ENCODE measurements at regions not wholly inside any gene's neighbourhood (a gene's known extent, or its start where the extent isn't known, plus 50 kb on each side); places are given as distances from the start of the nearest gene placed in this dataset.
A peak's percentile ranks its signal among the peaks of the same experiment; 100 is the strongest.

- Histone ChIP-seq H3K9me3 (ENCODE audit: low read length) (no peaks in the 10 kb centered on the region), H3K36me3 (ENCODE audit: insufficient read depth, low read length) (no peaks in the 10 kb centered on the region), H3F3A (ENCODE audit: insufficient read depth, low read length, poor library complexity, severe bottlenecking) (no peaks in the 10 kb centered on the region), H3K79me2 (replicated peaks; ENCODE audit: insufficient read depth, low read length) (no peaks in the 10 kb centered on the region), H4K20me1 (ENCODE audit: insufficient read depth) (no peaks in the 10 kb centered on the region), H3K4me3 (ENCODE audit: low read length) (no peak overlapping the region), H3K27me3 (ENCODE audit: insufficient read depth, low read depth, low read length) (no peaks in the 10 kb centered on the region), H3K9me2 (ENCODE audit: insufficient read depth, low read length) (no peaks in the 10 kb centered on the region), H3K9ac (ENCODE audit: low read length) (no peak overlapping the region), H3K4me2 (ENCODE audit: low read length) (no peak overlapping the region), H3K27ac (ENCODE audit: low read length) (peak overlapping the region; percentile 6), H2AFZ (ENCODE audit: low read depth, low read length) (no peak overlapping the region)
- no peak for TF ChIP-seq CTCF (IDR thresholded peaks at IDR 0.05; ENCODE audit: poor library complexity, severe bottlenecking)
- no peak for TF ChIP-seq POLR2AphosphoS5 (IDR thresholded peaks at IDR 0.05)
- no peak for TF ChIP-seq EP300 (conservative IDR thresholded peaks at IDR 0.05; ENCODE audit: poor library complexity, severe bottlenecking)
- no peak for TF ChIP-seq REST (IDR thresholded peaks at IDR 0.05; ENCODE audit: borderline replicate concordance)
Measured at GRCh38 chr2:133766164-133766832, 198.0 kb upstream of the NCKAP5 start.

GRCh38 chr2:133768256-133768655, 200.0 kb upstream of the NCKAP5 start:
- Histone ChIP-seq H3K4me3 (ENCODE audit: low read length) (no peak overlapping the region), H3K9me2 (ENCODE audit: insufficient read depth, low read length) (no peaks in the 10 kb centered on the region), H3K79me2 (replicated peaks; ENCODE audit: insufficient read depth, low read length) (no peaks in the 10 kb centered on the region), H3K27ac (ENCODE audit: low read length) (no peak overlapping the region), H2AFZ (ENCODE audit: low read depth, low read length) (no peak overlapping the region), H4K20me1 (ENCODE audit: insufficient read depth) (no peaks in the 10 kb centered on the region), H3K27me3 (ENCODE audit: insufficient read depth, low read depth, low read length) (no peaks in the 10 kb centered on the region), H3K4me2 (ENCODE audit: low read length) (no peak overlapping the region), H3K9ac (ENCODE audit: low read length) (no peak overlapping the region), H3F3A (ENCODE audit: insufficient read depth, low read length, poor library complexity, severe bottlenecking) (no peaks in the 10 kb centered on the region), H3K36me3 (ENCODE audit: insufficient read depth, low read length) (no peaks in the 10 kb centered on the region), H3K9me3 (ENCODE audit: low read length) (no peaks in the 10 kb centered on the region)
- TF ChIP-seq RAD21 (conservative IDR thresholded peaks at IDR 0.05) (no peak), CTCF (IDR thresholded peaks at IDR 0.05; ENCODE audit: poor library complexity, severe bottlenecking) (no peak), SMC3 (conservative IDR thresholded peaks at IDR 0.05; ENCODE audit: poor library complexity) (no peak), TAF1 (IDR thresholded peaks at IDR 0.05; ENCODE audit: low read depth) (no peak), EP300 (conservative IDR thresholded peaks at IDR 0.05; ENCODE audit: poor library complexity, severe bottlenecking) (no peak), MXI1 (conservative IDR thresholded peaks at IDR 0.05; ENCODE audit: poor library complexity, severe bottlenecking) (no peak), POLR2AphosphoS5 (IDR thresholded peaks at IDR 0.05) (no peak), REST (IDR thresholded peaks at IDR 0.05; ENCODE audit: borderline replicate concordance) (no peak), EZH2 (IDR thresholded peaks at IDR 0.05; ENCODE audit: borderline replicate concordance, insufficient read depth, low read length, poor library complexity, severe bottlenecking) (no peak)
